Lower leg skin (tissue), 4 donors: ENCODE measurements at regions not wholly inside any gene's neighbourhood (a gene's known extent, or its start where the extent isn't known, plus 50 kb on each side); places are given as distances from the start of the nearest gene placed in this dataset.
A peak's percentile ranks its signal among the peaks of the same experiment; 100 is the strongest.

Experiments used
- DNase-seq, 2 donors: peaks; one replicate each; pipeline ENCODE4 v3.0.0-alpha.2; 2019; ENCODE audit warnings: low spot score in 2 of 2
- H3K4me3 ChIP-seq: fragments of 200-600 bp; sonication (generic); 2 replicates; pipeline ENCODE4 v1.5.1; 2017; ENCODE audit warnings: mild to moderate bottlenecking, low read depth; ENCODE audit not compliant: poor library complexity, severe bottlenecking
- CTCF ChIP-seq, 3 donors: fragments of 450-650 bp; IDR thresholded peaks; one replicate each; pipeline ENCODE4 v1.5.1; 2016; ENCODE audit warnings: antibody characterized with exemption in 3 of 3, mild to moderate bottlenecking in 3 of 3, moderate library complexity in 2 of 3
- POLR2A ChIP-seq, 2 donors: fragments of 450-650 bp; IDR thresholded peaks; one replicate each; pipeline ENCODE4 v1.6.1; 2016 to 2017; ENCODE audit warnings: antibody characterized with exemption in 2 of 2, mild to moderate bottlenecking in 1 of 2, moderate library complexity in 1 of 2
- WGBS, 2 donors: methylation state at CpG; one replicate each; pipeline ENCODE4 v1.1.5; 2018; 5-methylcytosine and 5-hydroxymethylcytosine counted together
- intact Hi-C: fragments of 100-400 bp; cut with DNase I; formaldehyde crosslinking; loops from one replicate; pipeline ENCODE4 v1.15.0; 2023; ENCODE audit warnings: low total_unique reads

- intact Hi-C loops, result no loop called here
- DNase-seq, result no peak
- TF ChIP-seq CTCF (IDR thresholded peaks at IDR 0.05) (no peak), POLR2A (IDR thresholded peaks at IDR 0.05) (no peak)
- H3K4me3 ChIP-seq, result no peak overlapping the region
- WGBS, 2 donors, result 61 to 65% methylated on average over 2 of the region's 2 CpGs
Observed at GRCh38 chr14:49506650-49507049, 79.5 kb downstream of the RPS29 start.

GRCh38 chr14:49505041-49505766 lies 81.0 kb downstream of the RPS29 start:
- intact Hi-C loops, result no loop called here
- WGBS, 2 donors, result 46 to 55% methylated on average over 5 of the region's 5 CpGs
- TF ChIP-seq CTCF (IDR thresholded peaks at IDR 0.05), result no peak
- TF ChIP-seq POLR2A (IDR thresholded peaks at IDR 0.05), result no peak

GRCh38 chr14:49497725-49498348 lies 88.3 kb downstream of the RPS29 start:
- WGBS, 2 donors, result 20 to 22% methylated on average over 7 of the region's 7 CpGs
- TF ChIP-seq CTCF (IDR thresholded peaks at IDR 0.05) (peak in 1 of 3 donors; percentile 46), POLR2A (IDR thresholded peaks at IDR 0.05) (no peak)
- no peak overlapping the region for H3K4me3 ChIP-seq
- intact Hi-C loops, result no loop called here
- no peak for DNase-seq

More at GRCh38 chr14:49505041-49505766, 81.0 kb downstream of the RPS29 start:
- no peak for DNase-seq
- H3K4me3 ChIP-seq, result no peak overlapping the region

- TF ChIP-seq POLR2A (IDR thresholded peaks at IDR 0.05), result no peak
- no peak for TF ChIP-seq CTCF (IDR thresholded peaks at IDR 0.05)
- no peak for DNase-seq
- H3K4me3 ChIP-seq, result no peak overlapping the region
- 87 to 88% methylated on average over 7 of the region's 7 CpGs for WGBS, 2 donors
- intact Hi-C loops, result no loop called here
Observed at GRCh38 chr14:49497267-49497666, 88.9 kb downstream of the RPS29 start.

GRCh38 chr14:49494836-49495235 lies 91.3 kb downstream of the RPS29 start:
- intact Hi-C loops, result no loop called here
- H3K4me3 ChIP-seq, result no peak overlapping the region
- 65 to 66% methylated on average over 4 of the region's 4 CpGs for WGBS, 2 donors
- TF ChIP-seq CTCF (IDR thresholded peaks at IDR 0.05) (no peak), POLR2A (IDR thresholded peaks at IDR 0.05) (no peak)
- DNase-seq, result no peak
